H9 (cell line): ENCODE measurements at regions not wholly inside any gene's neighbourhood (a gene's known extent, or its start where the extent isn't known, plus 50 kb on each side); places are given as distances from the start of the nearest gene placed in this dataset.

Experiments used
- DNase-seq: peaks from one replicate; pipeline ENCODE4 v3.0.0-alpha.2; 2017
- H2AFZ ChIP-seq: one replicate; pipeline ENCODE4 v1.6.1; 2013; ENCODE audit warnings: mild to moderate bottlenecking, low read length, control low read depth, moderate library complexity
- H2AK5ac ChIP-seq: 2 replicates; pipeline ENCODE4 v1.6.1; 2013; ENCODE audit warnings: low read length, control low read depth, mixed read lengths; ENCODE audit not compliant: insufficient read length
- H2BK120ac ChIP-seq: one replicate; pipeline ENCODE4 v1.6.1; 2013; ENCODE audit warnings: low read depth, mild to moderate bottlenecking, low read length, control low read depth, inconsistent platforms; ENCODE audit not compliant: poor library complexity, severe bottlenecking
- H2BK12ac ChIP-seq: 2 replicates; pipeline ENCODE4 v1.6.1; 2013; ENCODE audit warnings: low read length, control low read depth, mixed read lengths, low read depth; ENCODE audit not compliant: insufficient read length
- H2BK15ac ChIP-seq: 2 replicates; pipeline ENCODE4 v1.6.1; 2013; ENCODE audit warnings: low read depth, low read length, control low read depth
- H2BK20ac ChIP-seq: one replicate; pipeline ENCODE4 v1.6.1; 2013; ENCODE audit warnings: low read depth, mild to moderate bottlenecking, low read length, control low read depth, inconsistent platforms; ENCODE audit not compliant: poor library complexity, severe bottlenecking
- H2BK5ac ChIP-seq: 2 replicates; pipeline ENCODE4 v1.6.1; 2013; ENCODE audit warnings: low read length, control low read depth, mixed read lengths; ENCODE audit not compliant: insufficient read length
- H3K14ac ChIP-seq: 2 replicates; pipeline ENCODE4 v1.6.1; 2013; ENCODE audit warnings: low read length, control low read depth; ENCODE audit not compliant: insufficient read depth
- H3K18ac ChIP-seq: 2 replicates; pipeline ENCODE4 v1.6.1; 2013; ENCODE audit warnings: low read depth, mild to moderate bottlenecking, mixed read lengths, low read length, control low read depth; ENCODE audit not compliant: insufficient read length
- H3K23ac ChIP-seq: 2 replicates; pipeline ENCODE4 v1.6.1; 2013; ENCODE audit warnings: low read length, control low read depth, mixed read lengths, low read depth; ENCODE audit not compliant: insufficient read length
- H3K23me2 ChIP-seq: 2 replicates; pipeline ENCODE4 v1.6.1; 2013; ENCODE audit warnings: low read depth, mild to moderate bottlenecking, mixed read lengths, low read length, control low read depth; ENCODE audit not compliant: insufficient read length, poor library complexity, severe bottlenecking
- H3K27ac ChIP-seq: 2 replicates; pipeline ENCODE4 v1.5.1; 2013; ENCODE audit warnings: low read length, control low read depth, mixed read lengths, low read depth; ENCODE audit not compliant: insufficient read length
- H3K27me3 ChIP-seq: 2 replicates; pipeline ENCODE4 v1.6.1; 2013; ENCODE audit warnings: low read length, control low read depth, inconsistent platforms; ENCODE audit not compliant: insufficient read depth
- H3K4ac ChIP-seq: 2 replicates; pipeline ENCODE4 v1.6.1; 2013; ENCODE audit warnings: low read depth, mild to moderate bottlenecking, control low read depth, inconsistent platforms, low read length, moderate library complexity
- H3K4me1 ChIP-seq: 2 replicates; pipeline ENCODE4 v1.6.1; 2013; ENCODE audit warnings: low read length, control low read depth, inconsistent platforms; ENCODE audit not compliant: insufficient read depth
- H3K4me2 ChIP-seq: 2 replicates; pipeline ENCODE4 v1.6.1; 2013; ENCODE audit warnings: low read length, control low read depth, mixed read lengths; ENCODE audit not compliant: insufficient read length, insufficient read depth
- H3K56ac ChIP-seq: 2 replicates; pipeline ENCODE4 v1.6.1; 2013; ENCODE audit warnings: low read depth, mild to moderate bottlenecking, mixed read lengths, low read length, control low read depth; ENCODE audit not compliant: insufficient read length
- H3K79me1 ChIP-seq: 2 replicates; pipeline ENCODE4 v1.6.1; 2013; ENCODE audit warnings: low read depth, mild to moderate bottlenecking, moderate library complexity, low read length, control low read depth, inconsistent platforms; ENCODE audit not compliant: insufficient read depth, poor library complexity, severe bottlenecking
- H3K79me2 ChIP-seq: 2 replicates; pipeline ENCODE4 v1.6.1; 2013; ENCODE audit warnings: low read length, control low read depth, inconsistent platforms; ENCODE audit not compliant: insufficient read depth
- H3K9ac ChIP-seq: 2 replicates; pipeline ENCODE4 v1.6.1; 2013; ENCODE audit warnings: low read length, control low read depth, mixed read lengths; ENCODE audit not compliant: insufficient read length; ENCODE audit errors: extremely low read depth
- H3K9me3 ChIP-seq: one replicate; pipeline ENCODE4 v1.6.1; 2013; ENCODE audit warnings: low read depth, low read length, inconsistent platforms; ENCODE audit not compliant: control insufficient read depth
- H3T11ph ChIP-seq: one replicate; pipeline ENCODE4 v1.6.1; 2013; ENCODE audit warnings: mild to moderate bottlenecking, low read length, control low read depth, inconsistent platforms
- H4K20me1 ChIP-seq: one replicate; pipeline ENCODE4 v1.6.1; 2013; ENCODE audit not compliant: control insufficient read depth, insufficient read length, insufficient read depth
- H4K5ac ChIP-seq: 2 replicates; pipeline ENCODE4 v1.6.1; 2013; ENCODE audit warnings: low read depth, mild to moderate bottlenecking, mixed read lengths, low read length, control low read depth; ENCODE audit not compliant: insufficient read length
- H4K8ac ChIP-seq: replicated peaks from 2 replicates; pipeline ENCODE4 v1.6.1; 2013; ENCODE audit warnings: low read length, control low read depth, mixed read lengths, low read depth; ENCODE audit not compliant: insufficient read length
- H4K91ac ChIP-seq: 2 replicates; pipeline ENCODE4 v1.6.1; 2013; ENCODE audit warnings: low read depth, mild to moderate bottlenecking, moderate library complexity, mixed read lengths, low read length, control low read depth; ENCODE audit not compliant: insufficient read length
- H3K27ac Mint-ChIP-seq, 3 experiments: 2 replicates in 2 of 3; 3 replicates in 1 of 3; pipeline ENCODE4 v1.8.0; 2020 to 2021; ENCODE audit warnings: mixed read lengths in 3 of 3, mild to moderate bottlenecking in 1 of 3, moderate library complexity in 1 of 3
- H3K27me3 Mint-ChIP-seq: 2 replicates; pipeline ENCODE4 v1.8.0; 2021; ENCODE audit warnings: low read depth, mild to moderate bottlenecking, moderate library complexity, mixed read lengths
- H3K36me3 Mint-ChIP-seq, 3 experiments: 2 replicates in 2 of 3; 3 replicates in 1 of 3; pipeline ENCODE4 v1.8.0; 2020 to 2021; ENCODE audit warnings: low read depth in 3 of 3, mixed read lengths in 3 of 3; ENCODE audit not compliant: insufficient read depth in 1 of 3
- H3K4me1 Mint-ChIP-seq, 2 experiments: 2 replicates each; pipeline ENCODE4 v1.8.0; 2020; ENCODE audit warnings: mixed read lengths in 2 of 2
- H3K4me3 Mint-ChIP-seq, 2 experiments: 2 replicates in 1 of 2; 3 replicates in 1 of 2; pipeline ENCODE4 v1.8.0; 2020 to 2021; ENCODE audit warnings: mild to moderate bottlenecking in 2 of 2, mixed read lengths in 2 of 2, moderate library complexity in 1 of 2
- H3K9me3 Mint-ChIP-seq, 2 experiments: 2 replicates in 1 of 2; 3 replicates in 1 of 2; pipeline ENCODE4 v1.8.0; 2020; ENCODE audit warnings: mild to moderate bottlenecking in 2 of 2, mixed read lengths in 2 of 2, moderate library complexity in 1 of 2
- TF ChIP-seq, protein P1 (sequence below): fragments of 200-600 bp; sonication (generic); conservative IDR thresholded peaks from 3 replicates; pipeline ENCODE4 v1.8.0; 2021; ENCODE audit warnings: antibody characterized with exemption, mild to moderate bottlenecking

DNA sequence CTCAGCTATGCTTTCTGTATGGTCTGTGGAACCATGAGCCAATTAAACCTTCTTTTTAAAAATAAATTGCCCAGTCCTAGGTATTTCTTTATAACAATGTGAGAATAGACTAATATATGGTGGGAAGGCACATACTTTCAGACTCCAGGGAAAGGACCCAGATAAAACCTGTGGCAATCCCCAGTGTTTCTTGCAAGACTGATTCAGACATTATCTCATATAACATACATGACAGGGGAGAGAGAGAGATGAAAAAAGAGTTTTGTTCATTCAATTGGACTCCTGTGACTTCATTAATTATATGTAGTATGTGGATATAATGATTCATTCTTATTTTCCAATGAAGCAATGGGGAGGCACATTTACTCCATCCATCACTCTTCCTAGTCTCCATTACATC is 291.4 kb upstream of the PRKX start:
- no peak overlapping the region for H3K56ac ChIP-seq
- TF ChIP-seq, protein P1, sequence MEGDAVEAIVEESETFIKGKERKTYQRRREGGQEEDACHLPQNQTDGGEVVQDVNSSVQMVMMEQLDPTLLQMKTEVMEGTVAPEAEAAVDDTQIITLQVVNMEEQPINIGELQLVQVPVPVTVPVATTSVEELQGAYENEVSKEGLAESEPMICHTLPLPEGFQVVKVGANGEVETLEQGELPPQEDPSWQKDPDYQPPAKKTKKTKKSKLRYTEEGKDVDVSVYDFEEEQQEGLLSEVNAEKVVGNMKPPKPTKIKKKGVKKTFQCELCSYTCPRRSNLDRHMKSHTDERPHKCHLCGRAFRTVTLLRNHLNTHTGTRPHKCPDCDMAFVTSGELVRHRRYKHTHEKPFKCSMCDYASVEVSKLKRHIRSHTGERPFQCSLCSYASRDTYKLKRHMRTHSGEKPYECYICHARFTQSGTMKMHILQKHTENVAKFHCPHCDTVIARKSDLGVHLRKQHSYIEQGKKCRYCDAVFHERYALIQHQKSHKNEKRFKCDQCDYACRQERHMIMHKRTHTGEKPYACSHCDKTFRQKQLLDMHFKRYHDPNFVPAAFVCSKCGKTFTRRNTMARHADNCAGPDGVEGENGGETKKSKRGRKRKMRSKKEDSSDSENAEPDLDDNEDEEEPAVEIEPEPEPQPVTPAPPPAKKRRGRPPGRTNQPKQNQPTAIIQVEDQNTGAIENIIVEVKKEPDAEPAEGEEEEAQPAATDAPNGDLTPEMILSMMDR = no peak
- H3K27ac ChIP-seq = no peak overlapping the region
- Mint-ChIP-seq H3K4me1 (no peaks in the 10 kb centered on the region), H3K27ac (no peak overlapping the region), H3K9me3 (no peaks in the 10 kb centered on the region; a peak in 1 of 5 replicates), H3K4me3 (no peak overlapping the region), H3K36me3 (no peaks in the 10 kb centered on the region), H3K27me3 (no peaks in the 10 kb centered on the region)
- H3K9me3 ChIP-seq = no peaks in the 10 kb centered on the region
- H4K20me1 ChIP-seq = no peaks in the 10 kb centered on the region
- no peak overlapping the region for H2BK5ac ChIP-seq
- H4K91ac ChIP-seq = no peak overlapping the region
- no peak overlapping the region for H4K5ac ChIP-seq
- H2BK20ac ChIP-seq = no peak overlapping the region
- H2BK12ac ChIP-seq = no peak overlapping the region
- no peak overlapping the region for H4K8ac ChIP-seq
- H3K4me2 ChIP-seq = no peak overlapping the region
- H3K79me2 ChIP-seq = no peaks in the 10 kb centered on the region
- DNase-seq = no peak
- H3K4ac ChIP-seq = no peak overlapping the region
- H2AK5ac ChIP-seq = no peak overlapping the region
- H2BK120ac ChIP-seq = no peak overlapping the region
- H2BK15ac ChIP-seq = no peak overlapping the region
- H3K9ac ChIP-seq = no peak overlapping the region
- H2AFZ ChIP-seq = no peak overlapping the region
- H3K18ac ChIP-seq = no peak overlapping the region
- H3T11ph ChIP-seq = no peak overlapping the region
- H3K27me3 ChIP-seq = no peaks in the 10 kb centered on the region
- no peaks in the 10 kb centered on the region for H3K4me1 ChIP-seq
- no peaks in the 10 kb centered on the region for H3K79me1 ChIP-seq
- H3K23ac ChIP-seq = no peak overlapping the region
- H3K14ac ChIP-seq = no peak overlapping the region
- H3K23me2 ChIP-seq = no peaks in the 10 kb centered on the region
